CD14-positive monocyte (primary cell): ENCODE measurements at regions not wholly inside any gene's neighbourhood (a gene's known extent, or its start where the extent isn't known, plus 50 kb on each side); places are given as distances from the start of the nearest gene placed in this dataset.

Source experiments
- DNase-seq, 3 donors: peaks; one replicate each; pipeline ENCODE4 v3.0.0-alpha.2; 2011 to 2022
- H2AFZ ChIP-seq: 2 replicates; pipeline ENCODE4 v1.6.0; 2012; ENCODE audit warnings: mild to moderate bottlenecking, low read depth, low read length, inconsistent platforms; ENCODE audit not compliant: insufficient read depth, poor library complexity, severe bottlenecking
- H3K27ac ChIP-seq, 2 donors: 1 replicate in 1 of 2; 2 replicates in 1 of 2; pipeline ENCODE4 v1.5.1; 2012 to 2013; ENCODE audit warnings: low read length in 2 of 2, control low read depth in 1 of 2, inconsistent platforms in 1 of 2, low read depth in 1 of 2, mild to moderate bottlenecking in 1 of 2
- H3K27me3 ChIP-seq, 2 donors: one replicate each; pipeline versions ENCODE4 v1.6.0 to v1.6.1; 2011 to 2013; ENCODE audit warnings: low read length in 2 of 2; ENCODE audit not compliant: control insufficient read depth in 2 of 2, insufficient read depth in 2 of 2
- H3K36me3 ChIP-seq, 2 donors: replicated peaks in 1 of 2; 1 replicate in 1 of 2; 2 replicates in 1 of 2; pipeline versions ENCODE4 v1.5.1 to v1.6.1; 2012 to 2013; ENCODE audit warnings: low read length in 2 of 2, control low read depth in 1 of 2, inconsistent platforms in 1 of 2, mild to moderate bottlenecking in 1 of 2; ENCODE audit not compliant: insufficient read depth in 2 of 2, control insufficient read depth in 1 of 2
- H3K4me1 ChIP-seq, 2 donors: 1 replicate in 1 of 2; 2 replicates in 1 of 2; pipeline versions ENCODE4 v1.5.1 to v1.6.1; 2012 to 2013; ENCODE audit warnings: low read length in 2 of 2, control low read depth in 1 of 2, inconsistent platforms in 1 of 2, mild to moderate bottlenecking in 1 of 2, moderate library complexity in 1 of 2; ENCODE audit not compliant: insufficient read depth in 2 of 2, control insufficient read depth in 1 of 2
- H3K4me2 ChIP-seq: replicated peaks from 2 replicates; pipeline ENCODE3; 2012; ENCODE audit warnings: low read length, moderate library complexity, mild to moderate bottlenecking; ENCODE audit not compliant: poor library complexity, severe bottlenecking; ENCODE audit errors: extremely low read depth
- H3K4me3 ChIP-seq, 3 experiments: fragments of 200-600 bp in 1 of 3; sonication (generic) in 1 of 3; replicated peaks in 1 of 3; 1 replicate in 2 of 3; 2 replicates in 1 of 3; pipeline ENCODE4 v1.5.1; 2011 to 2013; ENCODE audit warnings: low read length in 3 of 3, mild to moderate bottlenecking in 3 of 3, control low read depth in 2 of 3, low read depth in 2 of 3, inconsistent platforms in 1 of 3, moderate library complexity in 1 of 3
- H3K79me2 ChIP-seq: 2 replicates; pipeline ENCODE4 v1.6.0; 2012; ENCODE audit warnings: mild to moderate bottlenecking, control low read depth, inconsistent platforms, low read length, moderate library complexity; ENCODE audit not compliant: insufficient read depth
- H3K9ac ChIP-seq: 2 replicates; pipeline ENCODE4 v1.6.0; 2017; ENCODE audit warnings: low read length, mild to moderate bottlenecking; ENCODE audit not compliant: insufficient read depth, poor library complexity, severe bottlenecking
- H3K9me3 ChIP-seq, 2 donors: replicated peaks in 1 of 2; 1 replicate in 1 of 2; 2 replicates in 1 of 2; pipeline versions ENCODE4 v1.5.1 to v1.6.1; 2012 to 2013; ENCODE audit warnings: low read length in 2 of 2, control low read depth in 1 of 2; ENCODE audit not compliant: control insufficient read depth in 1 of 2, insufficient read depth in 1 of 2
- H4K20me1 ChIP-seq: 2 replicates; pipeline ENCODE4 v1.6.0; 2012; ENCODE audit warnings: mild to moderate bottlenecking, low read length, control low read depth, moderate library complexity; ENCODE audit not compliant: insufficient read depth
- H3K27ac Mint-ChIP-seq, 7 donors: one replicate each; pipeline ENCODE4 v1.8.0; 2020; ENCODE audit warnings: mild to moderate bottlenecking in 7 of 7, mixed read lengths in 7 of 7, moderate library complexity in 6 of 7, inconsistent platforms in 2 of 7
- H3K27me3 Mint-ChIP-seq, 3 donors: one replicate each; pipeline ENCODE4 v1.8.0; 2021 to 2022; ENCODE audit warnings: low read depth in 3 of 3, mild to moderate bottlenecking in 3 of 3, mixed read lengths in 3 of 3, moderate library complexity in 3 of 3, inconsistent platforms in 1 of 3
- H3K36me3 Mint-ChIP-seq, 2 donors: one replicate each; pipeline ENCODE4 v1.8.0; 2020; ENCODE audit warnings: mixed read lengths in 2 of 2, inconsistent platforms in 1 of 2, mild to moderate bottlenecking in 1 of 2
- H3K4me1 Mint-ChIP-seq: one replicate; pipeline ENCODE4 v1.8.0; 2020; ENCODE audit warnings: mild to moderate bottlenecking, mixed read lengths
- H3K4me3 Mint-ChIP-seq, 2 donors: one replicate each; pipeline ENCODE4 v1.8.0; 2020; ENCODE audit warnings: mild to moderate bottlenecking in 2 of 2, mixed read lengths in 2 of 2, moderate library complexity in 1 of 2
- H3K9me3 Mint-ChIP-seq, 7 donors: one replicate each; pipeline ENCODE4 v1.8.0; 2020 to 2022; ENCODE audit warnings: mixed read lengths in 7 of 7, mild to moderate bottlenecking in 6 of 7, moderate library complexity in 6 of 7, inconsistent platforms in 2 of 7
- CTCF ChIP-seq: fragments of 200-600 bp; IDR thresholded peaks from one replicate; pipeline ENCODE4 v1.8.0; 2022; ENCODE audit warnings: antibody characterized with exemption, mild to moderate bottlenecking
- WGBS: methylation state at CpG from one replicate; pipeline ENCODE4 v1.1.5; 2013; ENCODE audit warnings: missing lambda C conversion rate; ENCODE audit not compliant: insufficient coverage; 5-methylcytosine and 5-hydroxymethylcytosine counted together
- intact Hi-C, 2 donors: fragments of 100-400 bp; cut with micrococcal nuclease; formaldehyde crosslinking; loops; one replicate each; pipeline versions ENCODE4 v1.15.0 to v1.15.1; 2023

- Histone ChIP-seq H3K36me3 (no peaks in the 10 kb centered on the region), H3K4me2 (no peak overlapping the region), H3K27ac (no peak overlapping the region), H3K4me1 (no peaks in the 10 kb centered on the region), H4K20me1 (no peaks in the 10 kb centered on the region), H2AFZ (no peak overlapping the region), H3K9ac (no peak overlapping the region), H3K27me3 (no peaks in the 10 kb centered on the region), H3K9me3 (no peaks in the 10 kb centered on the region), H3K79me2 (no peaks in the 10 kb centered on the region), H3K4me3 (no peak overlapping the region)
- TF ChIP-seq CTCF: no peak
- no peaks in the 10 kb centered on the region for H3K4me1 Mint-ChIP-seq
- intact Hi-C loops: no loop called here
- H3K9me3 Mint-ChIP-seq: peaks cover 0 to 1% (median 0%) of the 10 kb centered on the region in 7 donors
- H3K27me3 Mint-ChIP-seq: peaks cover 0 to 3% (median under 1%) of the 10 kb centered on the region in 3 donors
- no peak overlapping the region for H3K4me3 Mint-ChIP-seq
- H3K27ac Mint-ChIP-seq: no peak overlapping the region
- DNase-seq: no peak
- WGBS: 100% methylated on average over 1 of the region's 1 CpG
- H3K36me3 Mint-ChIP-seq: no peaks in the 10 kb centered on the region
These were observed 181.2 kb downstream of the FGF9 start for GRCh38 chr13:21852043-21852442.

DNA sequence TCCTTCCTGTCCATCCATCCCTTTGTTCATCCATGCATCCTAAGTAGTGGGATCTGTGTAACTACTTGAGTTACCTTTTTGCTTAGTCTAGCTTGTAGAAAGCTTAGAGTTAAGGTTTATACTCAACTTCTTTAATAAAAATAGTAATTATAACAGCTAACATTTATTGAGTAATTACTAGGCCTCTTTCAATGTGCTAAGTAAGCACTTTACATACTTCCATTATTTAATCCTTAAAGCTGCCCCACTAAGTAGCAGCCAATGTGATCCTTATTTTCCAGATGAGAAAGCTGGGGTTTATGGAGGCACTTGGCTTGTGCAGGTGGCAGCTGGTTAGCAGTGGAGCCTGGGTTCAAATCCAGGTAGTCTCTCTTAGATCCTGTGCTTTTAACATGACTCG is 182.9 kb downstream of the FGF9 start:
- no CpG with 5 or more reads among the region's 1 CpG for WGBS
- no peaks in the 10 kb centered on the region for H3K36me3 ChIP-seq
- H2AFZ ChIP-seq: no peak overlapping the region
- Mint-ChIP-seq H3K27me3 (peaks cover 0 to under 1% (median 0%) of the 10 kb centered on the region in 3 donors), H3K36me3 (no peaks in the 10 kb centered on the region), H3K27ac (no peak overlapping the region), H3K4me1 (no peaks in the 10 kb centered on the region), H3K4me3 (no peak overlapping the region), H3K9me3 (peaks cover 0 to 5% (median 0%) of the 10 kb centered on the region in 7 donors)
- H3K4me2 ChIP-seq: no peak overlapping the region
- H3K27me3 ChIP-seq: no peaks in the 10 kb centered on the region
- no peaks in the 10 kb centered on the region for H3K9me3 ChIP-seq
- no peak overlapping the region for H3K4me3 ChIP-seq
- H3K9ac ChIP-seq: no peak overlapping the region
- H3K79me2 ChIP-seq: no peaks in the 10 kb centered on the region
- no peaks in the 10 kb centered on the region for H4K20me1 ChIP-seq
- TF ChIP-seq CTCF: no peak
- intact Hi-C loops: no loop called here
- H3K27ac ChIP-seq: no peak overlapping the region
- H3K4me1 ChIP-seq: no peaks in the 10 kb centered on the region
- no peak for DNase-seq
